ENCODE measurements at regions not wholly inside any gene's neighbourhood (a gene's known extent, or its start where the extent isn't known, plus 50 kb on each side); places are given as distances from the start of the nearest gene placed in this dataset.

GRCh38 chr3:148093753-148094152, 604.0 kb upstream of the AGTR1 start:
- POLR2A ChIA-PET, result no interaction called here
- CTCF ChIA-PET, result no interaction called here
- DNase-seq (ENCODE audit: extremely low spot score), result no peak
- TF ChIP-seq FOXK2 (IDR thresholded peaks at IDR 0.05), result no peak
- TF ChIP-seq L3MBTL2 (conservative IDR thresholded peaks at IDR 0.05), result no peak
- no peak for TF ChIP-seq ZNF384 (IDR thresholded peaks at IDR 0.05)
- TF ChIP-seq ARNT (IDR thresholded peaks at IDR 0.05), result no peak
- TF ChIP-seq PKNOX1 (IDR thresholded peaks at IDR 0.05), result no peak
- TF ChIP-seq NFRKB (IDR thresholded peaks at IDR 0.05), result no peak
- TF ChIP-seq FOXA1 (IDR thresholded peaks at IDR 0.05), result no peak
- TF ChIP-seq HDGF (IDR thresholded peaks at IDR 0.05; ENCODE audit: borderline replicate concordance), result no peak
- no peak for TF ChIP-seq FOXM1 (IDR thresholded peaks at IDR 0.05; ENCODE audit: borderline replicate concordance)
- no peak for TF ChIP-seq LEF1 (IDR thresholded peaks at IDR 0.05; ENCODE audit: borderline replicate concordance)
- no peak for TF ChIP-seq SUZ12 (IDR thresholded peaks at IDR 0.05)
- TF ChIP-seq SP1 (IDR thresholded peaks at IDR 0.05), result no peak

- CTCF ChIA-PET, result no interaction called here
- POLR2A ChIA-PET, result no interaction called here
- TF ChIP-seq HDGF (IDR thresholded peaks at IDR 0.05; ENCODE audit: borderline replicate concordance) (no peak), SUZ12 (IDR thresholded peaks at IDR 0.05) (no peak), BHLHE40 (IDR thresholded peaks at IDR 0.05; ENCODE audit: borderline replicate concordance) (no peak), FOXA1 (IDR thresholded peaks at IDR 0.05) (no peak), SP1 (IDR thresholded peaks at IDR 0.05) (no peak)
- no peak for DNase-seq (ENCODE audit: extremely low spot score)
Measured at GRCh38 chr3:148095962-148096361, 601.7 kb upstream of the AGTR1 start.

- TF ChIP-seq LEF1 (IDR thresholded peaks at IDR 0.05; ENCODE audit: borderline replicate concordance), result no peak
- TF ChIP-seq L3MBTL2 (conservative IDR thresholded peaks at IDR 0.05), result no peak
- TF ChIP-seq CTBP1 (IDR thresholded peaks at IDR 0.05; ENCODE audit: borderline replicate concordance), result no peak
- TF ChIP-seq SUZ12 (IDR thresholded peaks at IDR 0.05), result no peak
- no peak for TF ChIP-seq ZNF384 (IDR thresholded peaks at IDR 0.05)
- no peak for TF ChIP-seq ELF4 (IDR thresholded peaks at IDR 0.05)
- ChIA-PET POLR2A (no interaction called here), CTCF (interaction anchor here (0.5 to 0.6 kb wide), 2 partner anchors 44 to 324 kb away, joined by 3 read pairs; no protein-coding TSS in a partner anchor)
- no peak for DNase-seq (ENCODE audit: extremely low spot score)
Measured at GRCh38 chr3:148100476-148100875, 597.2 kb upstream of the AGTR1 start.

GRCh38 chr3:148101061-148101460, 596.6 kb upstream of the AGTR1 start:
- ChIA-PET CTCF (interaction anchor here (0.5 to 0.6 kb wide), 2 partner anchors 44 to 324 kb away, joined by 3 read pairs; no protein-coding TSS in a partner anchor), POLR2A (no interaction called here)
- no peak for TF ChIP-seq TARDBP (IDR thresholded peaks at IDR 0.05)
- TF ChIP-seq CTBP1 (IDR thresholded peaks at IDR 0.05; ENCODE audit: borderline replicate concordance), result no peak
- no peak for TF ChIP-seq FOXK2 (IDR thresholded peaks at IDR 0.05)
- no peak for TF ChIP-seq BHLHE40 (IDR thresholded peaks at IDR 0.05; ENCODE audit: borderline replicate concordance)
- no peak for TF ChIP-seq HDGF (IDR thresholded peaks at IDR 0.05; ENCODE audit: borderline replicate concordance)
- TF ChIP-seq ZNF384 (IDR thresholded peaks at IDR 0.05), result no peak
- TF ChIP-seq NFRKB (IDR thresholded peaks at IDR 0.05), result no peak
- no peak for TF ChIP-seq ARNT (IDR thresholded peaks at IDR 0.05)
- TF ChIP-seq FOXA1 (IDR thresholded peaks at IDR 0.05), result no peak
- no peak for TF ChIP-seq PKNOX1 (IDR thresholded peaks at IDR 0.05)
- TF ChIP-seq LEF1 (IDR thresholded peaks at IDR 0.05; ENCODE audit: borderline replicate concordance), result no peak
- DNase-seq (ENCODE audit: extremely low spot score), result no peak

GRCh38 chr3:148102156-148102555, 595.5 kb upstream of the AGTR1 start:
- ChIA-PET CTCF (no interaction called here), POLR2A (no interaction called here)
- no peak for DNase-seq (ENCODE audit: extremely low spot score)
- TF ChIP-seq L3MBTL2 (conservative IDR thresholded peaks at IDR 0.05), result no peak
- no peak for TF ChIP-seq BHLHE40 (IDR thresholded peaks at IDR 0.05; ENCODE audit: borderline replicate concordance)
- no peak for TF ChIP-seq FOXA1 (IDR thresholded peaks at IDR 0.05)
- no peak for TF ChIP-seq NFRKB (IDR thresholded peaks at IDR 0.05)
- TF ChIP-seq FOXM1 (IDR thresholded peaks at IDR 0.05; ENCODE audit: borderline replicate concordance), result no peak
- TF ChIP-seq CTBP1 (IDR thresholded peaks at IDR 0.05; ENCODE audit: borderline replicate concordance), result no peak

- no peak for DNase-seq (ENCODE audit: extremely low spot score)
- TF ChIP-seq ARNT (IDR thresholded peaks at IDR 0.05) (no peak), L3MBTL2 (conservative IDR thresholded peaks at IDR 0.05) (no peak), FOXM1 (IDR thresholded peaks at IDR 0.05; ENCODE audit: borderline replicate concordance) (no peak), NFRKB (IDR thresholded peaks at IDR 0.05) (no peak), FOXK2 (IDR thresholded peaks at IDR 0.05) (no peak), SUZ12 (IDR thresholded peaks at IDR 0.05) (no peak), TARDBP (IDR thresholded peaks at IDR 0.05) (no peak), FOXA1 (IDR thresholded peaks at IDR 0.05) (no peak)
- POLR2A ChIA-PET, result no interaction called here
- CTCF ChIA-PET, result no interaction called here
Measured at GRCh38 chr3:148106062-148106461, 591.6 kb upstream of the AGTR1 start.

GRCh38 chr3:148126956-148127355, 570.7 kb upstream of the AGTR1 start:
- DNase-seq (ENCODE audit: extremely low spot score), result no peak
- POLR2A ChIA-PET, result no interaction called here
- CTCF ChIA-PET, result no interaction called here
- TF ChIP-seq CTBP1 (IDR thresholded peaks at IDR 0.05; ENCODE audit: borderline replicate concordance) (no peak), FOXA1 (IDR thresholded peaks at IDR 0.05) (no peak), L3MBTL2 (conservative IDR thresholded peaks at IDR 0.05) (no peak), SP1 (IDR thresholded peaks at IDR 0.05) (no peak), ARNT (IDR thresholded peaks at IDR 0.05) (no peak), FOXM1 (IDR thresholded peaks at IDR 0.05; ENCODE audit: borderline replicate concordance) (no peak), FOXK2 (IDR thresholded peaks at IDR 0.05) (no peak), ZNF384 (IDR thresholded peaks at IDR 0.05) (no peak), HDGF (IDR thresholded peaks at IDR 0.05; ENCODE audit: borderline replicate concordance) (no peak), TARDBP (IDR thresholded peaks at IDR 0.05) (no peak), NFRKB (IDR thresholded peaks at IDR 0.05) (no peak), BHLHE40 (IDR thresholded peaks at IDR 0.05; ENCODE audit: borderline replicate concordance) (no peak), ELF4 (IDR thresholded peaks at IDR 0.05) (no peak)

All from HEK293T (cell line).